NCI-H2107 treated with DMSO at 0.1 percent for 48 hours (cell line): ENCODE measurements at regions not wholly inside any gene's neighbourhood (a gene's known extent, or its start where the extent isn't known, plus 50 kb on each side); places are given as distances from the start of the nearest gene placed in this dataset.

Source experiments
- DNase-seq: peaks from one replicate; lab custom pipeline; 2025; ENCODE audit not compliant: unreplicated experiment; lab: John Stamatoyannopoulos, UW

DNA sequence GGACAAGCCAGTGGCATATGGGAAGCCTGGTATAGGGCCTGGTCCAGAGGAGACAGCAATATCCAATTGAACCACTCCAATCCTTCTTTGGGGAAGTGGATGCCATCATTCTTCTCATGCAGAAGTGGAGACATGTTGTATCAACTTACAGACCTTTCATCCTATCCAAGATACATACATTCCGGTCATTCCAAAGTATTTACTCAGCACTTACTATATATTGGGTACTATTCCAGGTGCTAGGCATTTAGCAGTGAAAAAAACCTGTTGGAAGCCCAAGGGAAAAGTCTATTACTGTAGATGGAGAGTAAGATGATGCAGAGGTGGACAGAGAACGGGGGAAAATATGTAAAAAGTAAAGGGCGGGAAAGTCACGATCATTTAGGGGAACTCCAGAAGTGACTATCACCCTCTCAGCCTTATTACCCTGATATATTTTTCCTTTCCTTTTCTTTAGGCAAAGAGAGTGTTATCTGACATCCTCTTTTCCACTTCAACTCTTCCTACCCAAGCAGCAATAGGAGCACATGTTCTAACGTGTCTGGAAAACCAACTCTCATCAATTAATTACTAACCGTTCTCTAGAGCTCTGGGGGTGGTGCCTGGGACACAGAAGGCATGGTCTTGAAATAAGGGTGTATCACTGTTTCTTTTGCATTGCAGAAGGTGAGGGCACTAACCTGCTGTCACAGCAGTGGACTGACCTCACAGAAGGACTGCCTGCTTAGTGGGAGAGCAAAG lies 210.1 kb upstream of the MAF start:
- DNase-seq: no peak

DNA sequence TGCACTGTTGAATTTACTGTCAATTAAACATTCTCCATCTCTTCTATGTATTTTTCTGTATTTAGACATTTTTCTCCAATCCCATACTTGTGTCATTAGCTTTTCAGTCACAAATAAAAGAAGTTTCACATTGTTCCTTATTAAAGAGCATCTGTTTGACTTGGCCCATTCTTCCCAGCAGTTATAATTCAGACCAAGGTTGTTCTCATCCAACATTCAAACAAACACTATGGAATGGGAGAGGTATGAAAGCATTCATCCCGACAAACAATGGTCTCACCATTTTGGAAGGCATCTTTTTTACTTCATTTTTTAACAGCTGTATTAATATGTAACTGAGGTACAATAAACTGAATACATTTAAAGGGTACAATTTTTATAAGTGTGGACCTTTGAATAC lies 208.8 kb upstream of the MAF start:
- DNase-seq: no peak

DNA sequence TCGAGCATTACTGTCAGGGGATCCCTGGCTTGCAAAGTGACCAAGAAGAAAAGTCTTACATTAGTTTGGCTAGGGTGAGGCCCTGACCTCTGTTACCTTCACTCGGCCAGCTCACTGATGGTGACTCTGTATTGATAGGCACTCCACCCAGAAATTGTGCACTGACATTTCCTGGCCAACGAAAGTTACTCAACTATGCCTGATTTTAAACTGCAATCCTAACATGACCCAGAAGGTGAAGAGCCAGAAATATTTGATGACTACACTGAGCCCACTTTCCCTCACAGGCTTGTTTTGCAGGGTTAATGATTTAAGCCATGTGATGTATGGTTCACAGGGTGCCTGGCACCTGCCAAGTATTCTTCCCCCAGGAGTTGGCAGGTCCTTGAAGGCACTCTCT lies 208.2 kb upstream of the MAF start:
- no peak for DNase-seq

DNA sequence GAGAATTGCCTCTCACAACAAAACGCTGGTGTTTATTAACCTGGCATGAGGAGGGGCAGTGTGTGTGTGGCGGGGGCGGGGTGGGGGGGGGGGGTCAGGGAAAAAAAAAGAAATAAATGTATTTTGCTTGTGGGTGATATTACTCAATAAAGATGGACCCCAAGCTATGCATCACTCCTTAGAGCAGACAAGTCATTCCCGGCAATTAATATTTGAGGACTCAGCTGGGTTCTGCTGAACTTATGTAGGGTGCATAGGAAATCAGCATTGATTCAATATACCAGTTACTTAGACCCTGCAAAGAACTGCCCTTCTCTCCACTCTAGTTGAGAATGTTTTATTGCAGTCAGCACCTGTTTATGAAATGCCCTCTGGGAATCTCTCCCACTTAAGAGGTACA lies 206.2 kb upstream of the MAF start:
- no peak for DNase-seq

DNA sequence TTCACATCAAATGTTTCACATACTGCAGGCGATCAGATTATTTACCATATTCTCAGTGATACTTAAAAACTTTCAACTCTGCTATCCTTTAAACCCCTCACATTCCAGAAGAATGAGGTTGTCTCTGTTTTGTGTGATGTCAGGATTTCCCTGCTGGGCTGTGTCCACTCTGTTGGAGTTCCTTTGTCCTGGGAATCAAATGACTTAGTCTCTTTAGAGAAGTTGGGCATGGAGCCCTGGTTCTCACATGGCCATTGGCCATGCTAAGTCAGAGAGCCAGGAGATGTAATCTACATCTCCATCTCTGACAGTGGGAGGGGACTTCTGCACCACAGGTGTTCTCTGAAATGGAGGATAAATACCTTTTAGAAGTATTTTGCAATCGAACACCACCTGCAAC lies 205.1 kb upstream of the MAF start:
- no peak for DNase-seq

DNA sequence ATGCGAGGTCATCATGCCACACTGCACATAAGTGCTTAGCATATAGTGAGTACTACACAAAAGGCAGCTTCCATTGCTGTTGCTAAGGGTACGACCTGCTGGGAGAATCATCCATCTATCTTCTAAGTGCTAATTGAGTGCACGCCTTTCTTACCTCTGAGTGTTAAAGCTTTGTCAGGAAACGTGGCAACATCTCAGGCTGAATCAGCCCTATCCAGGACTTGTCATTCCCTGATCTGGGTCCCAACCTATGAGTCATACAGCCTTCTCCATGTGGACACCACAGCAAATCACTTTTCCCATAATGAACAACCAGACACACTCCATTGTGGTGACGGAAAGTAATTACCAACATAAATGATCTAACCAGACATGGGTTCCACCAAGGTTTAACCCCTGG lies 201.1 kb upstream of the MAF start:
- DNase-seq: no peak

DNA sequence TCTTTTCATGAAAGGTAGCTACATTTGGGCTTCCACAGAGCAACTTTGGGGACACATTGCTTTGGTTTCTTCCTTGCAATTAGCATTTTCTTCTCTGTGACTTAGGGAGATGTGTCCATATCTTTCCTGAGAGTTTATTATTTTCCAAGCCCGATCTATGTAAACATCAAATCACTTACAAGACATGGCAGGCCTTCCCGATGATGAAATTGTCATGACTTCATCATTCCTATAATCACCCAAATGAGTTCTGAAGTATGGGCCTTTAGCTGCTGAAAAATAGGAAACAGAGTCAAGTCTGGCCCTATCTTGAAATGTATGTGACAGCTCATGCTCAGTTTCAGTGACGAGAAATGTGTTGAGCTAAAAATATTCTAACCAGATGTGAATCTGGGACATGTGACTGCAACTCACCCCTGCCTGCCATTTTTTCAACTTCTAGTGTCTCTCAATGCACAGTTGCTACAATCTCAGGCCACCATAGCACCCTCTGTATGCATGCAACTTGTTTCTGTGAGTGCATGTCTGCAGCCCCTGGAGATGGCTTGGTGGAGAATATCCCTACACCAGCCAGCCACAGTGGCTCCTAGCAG lies 199.6 kb upstream of the MAF start:
- no peak for DNase-seq

DNA sequence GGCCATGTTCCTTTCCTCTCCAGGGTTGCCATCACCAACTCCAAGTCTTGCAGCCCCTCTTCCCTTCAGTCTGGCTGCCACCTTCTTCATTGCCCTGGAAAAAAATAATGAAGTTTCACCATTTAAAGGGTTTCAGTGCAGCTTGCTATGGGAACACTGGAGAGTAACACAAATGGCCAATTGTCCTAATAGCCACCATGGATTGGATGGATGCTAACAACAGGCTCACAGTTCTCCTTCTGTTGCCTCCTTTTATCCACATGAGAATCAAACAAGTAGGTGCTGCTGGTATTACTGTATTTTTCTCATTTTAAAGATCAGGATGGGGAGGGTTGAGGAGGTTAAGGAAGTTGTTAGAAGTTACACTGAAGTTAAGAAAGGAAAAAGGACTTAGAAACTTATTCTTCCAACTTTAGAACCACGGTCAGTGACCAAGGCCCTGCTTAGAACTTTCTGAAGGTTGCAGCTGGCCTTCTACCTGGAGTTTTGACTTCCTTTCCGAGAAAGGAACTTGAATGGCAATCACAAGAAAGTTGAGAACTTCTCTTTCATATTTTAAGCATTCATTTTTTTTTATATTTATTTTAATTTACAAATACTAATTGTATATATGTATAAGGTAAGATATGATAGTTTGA lies 198.0 kb upstream of the MAF start:
- DNase-seq: no peak

DNA sequence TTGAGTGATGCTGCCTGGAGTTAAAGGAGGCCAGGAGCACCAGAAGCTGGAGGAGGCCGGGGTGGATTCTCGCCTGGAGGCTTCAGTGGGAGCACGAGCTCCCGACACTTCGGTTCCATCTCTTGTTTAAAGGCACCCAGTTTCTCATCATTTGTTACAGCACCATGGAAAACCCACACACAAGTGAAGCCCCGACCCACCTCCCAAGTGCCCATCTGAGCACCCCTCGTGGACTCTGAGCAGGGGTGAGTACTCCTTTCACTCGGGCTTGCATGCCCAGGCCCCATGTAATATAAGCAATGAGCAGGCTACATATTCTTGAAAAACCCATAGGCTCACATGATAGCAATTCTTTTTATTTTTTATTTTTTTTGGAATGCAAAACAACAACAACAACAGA lies 196.9 kb upstream of the MAF start:
- no peak for DNase-seq

DNA sequence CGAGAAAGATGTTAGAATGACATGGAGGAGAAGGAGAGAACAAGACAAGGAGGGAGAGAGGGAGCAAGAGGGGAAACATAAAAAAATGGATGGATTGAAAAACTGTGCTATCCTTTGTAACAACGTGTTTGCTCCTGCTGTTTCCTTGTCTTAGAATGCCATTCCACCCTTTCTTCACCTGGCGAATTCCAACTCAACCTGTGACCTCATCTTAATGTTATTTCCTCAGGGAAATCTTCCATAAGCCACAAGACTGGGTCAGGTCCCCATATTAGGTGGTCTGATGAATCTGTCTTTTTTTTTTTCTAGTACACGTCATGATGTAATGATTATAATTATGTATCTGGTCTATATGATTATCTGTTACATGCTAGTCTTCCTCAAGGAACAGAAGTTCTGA lies 195.0 kb upstream of the MAF start:
- no peak for DNase-seq

DNA sequence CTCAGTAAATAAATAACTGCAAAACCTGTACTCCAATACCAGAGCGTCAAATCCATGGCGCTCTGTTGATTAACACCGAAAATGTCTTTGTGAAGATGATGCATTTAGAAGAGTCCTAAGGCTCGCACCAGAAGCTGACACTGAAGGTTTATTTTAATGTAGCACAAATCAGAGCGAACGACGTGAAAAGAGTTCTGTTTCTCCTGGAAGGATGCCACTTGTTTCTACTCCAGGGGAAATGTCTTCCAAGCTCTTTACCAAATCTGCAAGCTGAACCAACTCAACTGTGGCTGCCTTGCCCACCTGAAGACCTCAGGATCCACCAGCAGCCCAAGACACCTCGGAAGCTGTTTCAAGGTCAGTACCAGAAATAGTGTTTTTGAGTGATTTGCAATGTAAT lies 194.4 kb upstream of the MAF start:
- no peak for DNase-seq

DNA sequence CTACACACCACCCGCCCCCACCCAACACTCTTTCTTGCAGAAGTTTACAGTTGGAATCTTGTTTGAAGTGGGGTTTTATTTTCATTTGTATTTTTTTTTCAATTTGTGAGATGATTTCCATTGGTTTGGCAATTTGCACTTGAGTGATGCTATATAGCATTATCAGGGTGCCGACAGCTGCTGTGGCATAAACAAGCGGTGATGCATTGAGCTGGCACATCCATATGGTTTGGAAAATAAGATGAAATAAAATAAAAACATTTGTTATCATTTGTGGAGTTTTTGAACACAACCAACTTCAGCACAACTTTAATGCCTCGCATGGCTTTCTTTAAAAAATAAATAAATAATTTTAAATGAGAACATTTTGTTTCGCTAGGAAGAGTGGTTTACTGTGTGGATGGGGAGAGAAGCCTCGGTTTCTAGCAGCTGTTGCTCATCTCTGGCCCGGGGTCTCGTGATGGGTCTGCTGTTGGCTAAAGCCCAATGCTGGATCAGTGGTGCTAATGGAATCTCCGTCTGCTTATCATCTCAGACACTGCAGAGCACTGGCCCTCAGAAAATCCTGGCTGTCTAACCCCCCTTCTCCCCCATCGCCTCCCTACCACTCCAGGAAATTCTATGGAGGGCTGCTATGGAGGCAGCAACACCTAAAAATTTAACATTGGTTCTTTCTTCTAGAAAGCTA lies 192.3 kb upstream of the MAF start:
- no peak for DNase-seq

DNA sequence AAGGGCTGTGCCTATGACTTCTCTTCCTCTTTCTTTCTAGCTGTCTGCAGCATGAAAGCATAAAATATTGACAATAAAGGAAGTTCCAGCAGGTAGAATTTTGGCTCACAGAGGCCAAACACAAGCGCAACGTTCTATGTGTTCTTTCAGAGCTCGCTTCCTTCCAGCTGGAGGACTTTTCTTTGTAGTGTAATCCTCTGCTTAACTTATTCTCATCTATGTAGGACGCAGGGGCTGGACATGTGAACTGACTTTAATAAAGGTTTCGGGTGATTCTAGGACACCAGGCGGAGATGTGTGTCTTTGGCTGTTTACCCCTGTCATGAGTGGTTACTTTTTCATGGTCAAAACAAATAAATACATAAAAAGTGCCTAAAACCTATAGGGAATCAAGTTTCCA lies 191.5 kb upstream of the MAF start:
- no peak for DNase-seq

DNA sequence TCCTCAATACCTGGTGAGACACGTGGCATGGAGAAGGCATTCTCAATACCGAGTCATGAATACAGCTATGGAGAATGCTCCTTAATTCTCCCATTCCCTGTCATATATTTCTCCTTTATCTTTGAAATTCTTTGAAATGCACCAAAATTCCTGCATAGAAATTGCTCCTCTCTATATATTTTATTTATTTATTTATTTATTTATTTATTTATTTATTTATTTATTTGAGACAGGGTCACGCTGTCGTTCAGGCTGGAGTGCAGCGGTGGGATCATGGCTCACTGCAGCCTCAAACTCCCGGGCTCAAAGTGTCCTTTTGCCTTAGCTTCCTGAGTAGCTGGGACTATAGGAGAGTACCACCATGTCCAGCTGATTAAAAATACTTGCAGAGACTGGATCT lies 190.3 kb upstream of the MAF start:
- no peak for DNase-seq

DNA sequence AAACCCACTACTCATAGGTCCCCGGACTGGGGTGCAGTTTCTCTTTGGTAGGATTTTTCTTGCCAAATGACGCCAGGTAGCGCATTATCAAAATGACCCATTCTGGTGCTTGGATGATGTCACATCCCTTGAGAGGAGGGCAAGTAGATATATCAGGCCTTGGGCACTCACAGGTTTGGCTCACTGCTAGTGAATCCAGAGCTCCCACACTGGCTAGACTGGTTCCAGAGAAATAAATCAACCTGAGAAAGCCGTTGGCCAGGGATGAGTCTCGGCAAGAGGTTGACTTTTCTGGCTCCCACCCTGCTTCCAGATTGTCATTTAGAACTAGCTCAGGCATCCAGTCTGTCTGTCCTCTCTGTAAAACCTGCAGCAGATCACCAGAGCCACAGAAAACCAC lies 188.4 kb upstream of the MAF start:
- no peak for DNase-seq

DNA sequence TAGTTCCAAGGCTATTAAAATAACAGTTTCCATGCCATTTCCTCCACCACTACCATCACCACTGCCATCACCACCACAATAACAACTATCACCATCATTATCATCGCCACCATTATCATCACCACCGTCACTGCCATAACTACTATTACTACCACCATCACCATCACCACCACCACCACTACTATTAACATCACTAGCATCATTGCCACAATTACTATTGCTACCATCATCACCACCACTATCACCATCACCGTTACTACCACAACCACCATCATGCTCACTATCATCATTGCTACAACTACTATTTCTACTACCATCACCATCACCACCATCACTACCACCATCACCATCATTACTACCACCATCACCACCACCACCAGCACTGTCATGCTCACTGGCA lies 185.9 kb upstream of the MAF start:
- DNase-seq: no peak

DNA sequence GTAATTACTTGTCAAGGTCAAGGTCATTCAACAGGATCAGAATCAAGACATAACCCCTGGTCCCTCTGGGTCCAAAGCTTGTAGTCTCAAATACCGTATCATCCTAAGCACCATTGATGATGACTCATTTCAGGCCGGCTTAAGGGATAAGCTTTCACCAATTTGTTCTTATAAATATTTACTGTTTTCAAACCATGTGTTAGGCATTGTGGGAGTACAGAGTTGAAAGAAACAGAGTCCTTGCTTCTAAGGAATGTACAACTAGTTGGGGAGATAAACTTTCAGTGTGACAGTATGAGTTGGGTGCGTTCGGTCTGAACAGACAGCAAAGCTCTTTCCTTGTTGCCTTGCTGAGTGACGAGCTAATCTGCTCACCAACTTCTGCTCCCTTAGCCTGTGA lies 183.5 kb upstream of the MAF start:
- no peak for DNase-seq

DNA sequence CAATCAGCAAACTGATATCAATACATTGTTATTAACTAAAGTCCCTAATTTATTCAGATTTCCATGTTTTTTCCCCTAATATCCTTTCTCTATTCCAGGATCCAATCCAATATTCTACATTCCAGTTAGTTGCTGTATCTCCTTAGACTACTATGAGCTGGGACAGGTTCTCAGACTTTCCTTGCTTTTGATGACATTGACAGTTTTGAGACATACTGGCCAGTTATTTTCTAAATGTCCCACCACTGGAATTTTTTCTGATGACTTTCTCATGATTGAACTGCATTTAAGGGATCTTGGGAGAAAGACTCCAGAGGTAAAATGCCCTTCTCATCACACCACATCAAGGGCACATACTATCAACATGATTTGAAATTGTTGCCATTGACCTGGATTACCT lies 177.1 kb upstream of the MAF start:
- DNase-seq: no peak

DNA sequence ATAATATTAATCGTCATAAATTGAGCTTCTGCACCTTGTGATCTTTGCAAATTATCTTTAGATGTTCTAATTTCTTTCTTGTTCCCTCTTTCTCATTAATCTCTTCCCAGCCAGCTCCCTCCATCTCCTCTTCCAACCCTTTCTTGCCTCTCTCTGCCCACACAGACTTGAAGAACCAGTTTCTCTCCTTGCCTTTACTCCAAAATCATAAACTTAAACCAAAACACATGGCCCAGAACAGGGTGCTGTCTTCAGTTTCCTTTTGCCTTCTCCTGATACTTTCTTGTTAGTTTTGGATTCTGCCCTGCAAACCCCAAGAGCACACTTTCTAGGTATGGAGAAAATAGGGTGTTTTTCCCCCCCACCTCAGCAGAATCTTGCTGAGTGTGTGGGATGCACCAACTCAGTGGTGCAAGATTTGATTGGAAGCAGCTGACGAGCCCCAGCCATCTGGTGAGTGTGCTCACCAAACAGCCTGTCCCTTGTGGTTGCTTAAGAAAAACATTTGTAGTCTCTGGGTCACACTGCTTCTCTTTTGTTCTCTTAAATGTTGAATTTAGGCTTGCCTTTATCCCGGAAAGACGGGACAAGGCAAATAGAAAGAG lies 175.8 kb upstream of the MAF start:
- no peak for DNase-seq

DNA sequence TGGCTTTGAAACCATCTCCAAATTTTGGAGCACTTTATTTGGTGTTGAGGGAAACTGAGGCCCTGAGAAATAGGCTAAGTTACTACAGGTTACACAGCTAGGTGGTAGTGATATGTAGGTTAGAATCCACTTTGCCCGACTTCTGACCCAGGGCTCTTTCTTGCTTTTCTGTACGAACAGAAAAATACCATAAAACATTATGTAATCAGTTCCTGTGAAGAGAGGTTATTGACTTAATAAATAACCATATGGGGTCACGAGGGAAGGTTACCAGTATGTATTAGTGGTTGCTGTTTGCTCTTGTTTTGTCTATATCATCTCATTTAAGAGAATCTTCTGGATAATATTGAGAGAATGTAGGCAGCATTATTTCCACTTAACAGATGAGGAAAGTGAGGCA lies 172.2 kb upstream of the MAF start:
- DNase-seq: no peak

DNA sequence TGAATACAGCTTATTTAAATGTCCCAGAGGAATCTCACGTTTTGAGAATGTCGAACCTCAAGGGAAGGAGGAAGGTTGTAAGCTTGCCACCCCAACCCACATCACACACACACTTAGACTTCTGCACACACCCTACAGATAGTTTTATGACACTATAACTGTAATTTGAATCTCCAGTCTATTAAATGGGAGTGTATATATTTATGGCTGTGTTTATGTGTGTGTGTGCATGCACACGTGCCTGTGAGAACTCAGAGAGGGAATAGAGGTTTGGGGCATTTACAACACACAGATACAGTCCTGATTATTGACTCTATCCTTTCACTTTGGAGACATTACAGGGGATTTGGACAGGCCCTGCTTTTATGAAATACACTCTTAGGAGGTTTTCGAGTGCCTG lies 171.5 kb upstream of the MAF start:
- DNase-seq: no peak
